GM23338 (cell line): ENCODE measurements at regions not wholly inside any gene's neighbourhood (a gene's known extent, or its start where the extent isn't known, plus 50 kb on each side); places are given as distances from the start of the nearest gene placed in this dataset.

Source experiments
- ATAC-seq: fragments of 200-7000 bp; cut with Tn5 transposase; 3 replicates; pipeline ENCODE4 v1.9.1; 2020
- DNase-seq: peaks from one replicate; pipeline ENCODE4 v3.0.0-alpha.2; 2015; ENCODE audit warnings: low spot score
- H2AFZ ChIP-seq: fragments of 200-600 bp; sonication (generic); 2 replicates; pipeline ENCODE4 v1.8.0; 2016; ENCODE audit warnings: antibody characterized with exemption, mild to moderate bottlenecking, moderate library complexity
- H3F3A ChIP-seq: fragments of 200-600 bp; sonication (generic); replicated peaks from 2 replicates; pipeline ENCODE4 v1.8.0; 2017; ENCODE audit warnings: antibody characterized with exemption, mixed run types, low read depth
- H3K27ac ChIP-seq: fragments of 200-600 bp; sonication (generic); 2 replicates; pipeline ENCODE4 v1.6.1; 2016; ENCODE audit warnings: low read depth
- H3K27me3 ChIP-seq: fragments of 200-600 bp; sonication (generic); 2 replicates; pipeline ENCODE4 v1.8.0; 2016; ENCODE audit warnings: mild to moderate bottlenecking, mixed run types, moderate library complexity; ENCODE audit not compliant: insufficient read depth
- H3K36me3 ChIP-seq: fragments of 200-600 bp; sonication (generic); 2 replicates; pipeline ENCODE4 v1.8.0; 2016; ENCODE audit warnings: mild to moderate bottlenecking; ENCODE audit not compliant: insufficient read depth
- H3K4me1 ChIP-seq: fragments of 200-600 bp; sonication (generic); 2 replicates; pipeline ENCODE4 v1.8.0; 2016; ENCODE audit warnings: mild to moderate bottlenecking, moderate library complexity; ENCODE audit not compliant: insufficient read depth
- H3K4me2 ChIP-seq: fragments of 200-600 bp; sonication (generic); 2 replicates; pipeline ENCODE4 v1.7.1; 2017; ENCODE audit warnings: mixed run types
- H3K4me3 ChIP-seq: fragments of 200-600 bp; sonication (generic); 2 replicates; pipeline ENCODE4 v1.6.1; 2016; ENCODE audit warnings: mixed run types
- H3K79me2 ChIP-seq: fragments of 200-600 bp; sonication (generic); replicated peaks from 2 replicates; pipeline ENCODE4 v1.8.0; 2017; ENCODE audit warnings: mild to moderate bottlenecking; ENCODE audit not compliant: insufficient read depth
- H3K9me2 ChIP-seq: fragments of 200-600 bp; sonication (generic); 2 replicates; pipeline ENCODE4 v1.8.0; 2017; ENCODE audit not compliant: insufficient read depth
- H4K20me1 ChIP-seq: fragments of 200-600 bp; sonication (generic); replicated peaks from 2 replicates; pipeline ENCODE4 v1.8.0; 2017; ENCODE audit warnings: mild to moderate bottlenecking; ENCODE audit not compliant: insufficient read depth
- H3K27ac Mint-ChIP-seq: 2 replicates; pipeline ENCODE4 v1.8.0; 2020; ENCODE audit warnings: inconsistent platforms, mild to moderate bottlenecking, moderate library complexity, mixed read lengths
- H3K27me3 Mint-ChIP-seq: 3 replicates; pipeline ENCODE4 v1.8.0; 2022; ENCODE audit warnings: low read depth, mild to moderate bottlenecking, moderate library complexity, mixed read lengths, inconsistent platforms; ENCODE audit not compliant: insufficient read depth, poor library complexity
- H3K36me3 Mint-ChIP-seq: 3 replicates; pipeline ENCODE4 v1.8.0; 2021; ENCODE audit warnings: low read depth, mild to moderate bottlenecking, inconsistent platforms, moderate library complexity, mixed read lengths
- H3K4me1 Mint-ChIP-seq: 3 replicates; pipeline ENCODE4 v1.8.0; 2020; ENCODE audit warnings: mild to moderate bottlenecking, inconsistent platforms, mixed read lengths
- H3K4me3 Mint-ChIP-seq: 3 replicates; pipeline ENCODE4 v1.8.0; 2021; ENCODE audit warnings: moderate library complexity, mild to moderate bottlenecking, inconsistent platforms, mixed read lengths
- H3K9me3 Mint-ChIP-seq: 3 replicates; pipeline ENCODE4 v1.8.0; 2020; ENCODE audit warnings: moderate library complexity, mild to moderate bottlenecking, inconsistent platforms, mixed read lengths
- EZH2 ChIP-seq: fragments of 200-600 bp; sonication (generic); IDR thresholded peaks from one replicate; pipeline ENCODE4 v1.8.0; 2017; ENCODE audit warnings: antibody characterized with exemption, mild to moderate bottlenecking, low read depth; ENCODE audit not compliant: unreplicated experiment
- EZH2phosphoT487 ChIP-seq: fragments of 200-600 bp; sonication (generic); IDR thresholded peaks from one replicate; pipeline ENCODE4 v1.8.1; 2018; ENCODE audit warnings: antibody characterized with exemption; ENCODE audit not compliant: unreplicated experiment
- NANOG ChIP-seq: IDR thresholded peaks from 2 replicates; pipeline ENCODE4 v1.6.1; 2016; ENCODE audit warnings: antibody characterized with exemption, borderline replicate concordance
- POLR2AphosphoS5 ChIP-seq: IDR thresholded peaks from 2 replicates; pipeline ENCODE4 v1.6.1; 2016; ENCODE audit warnings: antibody characterized with exemption, low read depth
- STAT1 ChIP-seq: IDR thresholded peaks from one replicate; pipeline ENCODE4 v1.6.1; 2016; ENCODE audit warnings: antibody characterized with exemption; ENCODE audit not compliant: unreplicated experiment
- ZNF331 ChIP-seq: fragments of 250-450 bp; sonication (Bioruptor Pico); IDR thresholded peaks from 2 replicates; pipeline ENCODE4 v1.5.0; 2020; ENCODE audit warnings: low read depth, mild to moderate bottlenecking, moderate library complexity
- TF ChIP-seq, protein P1 (sequence below): IDR thresholded peaks from 2 replicates; pipeline ENCODE4 v1.6.1; 2016; ENCODE audit warnings: antibody characterized with exemption
- TF ChIP-seq, protein P2 (sequence below): IDR thresholded peaks from one replicate; pipeline ENCODE4 v1.6.1; 2018; ENCODE audit warnings: antibody characterized with exemption; ENCODE audit not compliant: unreplicated experiment

DNA sequence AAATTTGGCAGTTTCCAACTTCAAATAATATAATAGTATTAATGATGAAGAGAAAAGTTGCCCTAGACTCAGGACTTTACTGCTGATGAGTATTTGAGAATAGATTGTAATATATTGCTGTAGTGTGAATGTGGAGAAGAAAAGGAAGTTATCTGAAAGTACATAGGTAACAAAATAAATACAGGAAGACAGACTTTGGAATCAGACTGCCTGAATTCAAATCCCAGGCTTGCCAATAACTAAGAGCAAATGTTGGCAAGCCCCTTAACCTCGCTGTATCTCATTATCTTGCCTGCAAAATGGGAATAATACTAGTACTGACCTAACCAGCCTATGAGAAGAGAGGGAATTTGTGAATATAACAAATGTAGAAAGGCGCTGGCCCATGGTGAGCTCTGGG is 765.2 kb upstream of the ID2 start (continued):
- TF ChIP-seq, protein P1, sequence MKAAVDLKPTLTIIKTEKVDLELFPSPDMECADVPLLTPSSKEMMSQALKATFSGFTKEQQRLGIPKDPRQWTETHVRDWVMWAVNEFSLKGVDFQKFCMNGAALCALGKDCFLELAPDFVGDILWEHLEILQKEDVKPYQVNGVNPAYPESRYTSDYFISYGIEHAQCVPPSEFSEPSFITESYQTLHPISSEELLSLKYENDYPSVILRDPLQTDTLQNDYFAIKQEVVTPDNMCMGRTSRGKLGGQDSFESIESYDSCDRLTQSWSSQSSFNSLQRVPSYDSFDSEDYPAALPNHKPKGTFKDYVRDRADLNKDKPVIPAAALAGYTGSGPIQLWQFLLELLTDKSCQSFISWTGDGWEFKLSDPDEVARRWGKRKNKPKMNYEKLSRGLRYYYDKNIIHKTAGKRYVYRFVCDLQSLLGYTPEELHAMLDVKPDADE = no peak
- no peak for TF ChIP-seq EZH2
- TF ChIP-seq, protein P2, sequence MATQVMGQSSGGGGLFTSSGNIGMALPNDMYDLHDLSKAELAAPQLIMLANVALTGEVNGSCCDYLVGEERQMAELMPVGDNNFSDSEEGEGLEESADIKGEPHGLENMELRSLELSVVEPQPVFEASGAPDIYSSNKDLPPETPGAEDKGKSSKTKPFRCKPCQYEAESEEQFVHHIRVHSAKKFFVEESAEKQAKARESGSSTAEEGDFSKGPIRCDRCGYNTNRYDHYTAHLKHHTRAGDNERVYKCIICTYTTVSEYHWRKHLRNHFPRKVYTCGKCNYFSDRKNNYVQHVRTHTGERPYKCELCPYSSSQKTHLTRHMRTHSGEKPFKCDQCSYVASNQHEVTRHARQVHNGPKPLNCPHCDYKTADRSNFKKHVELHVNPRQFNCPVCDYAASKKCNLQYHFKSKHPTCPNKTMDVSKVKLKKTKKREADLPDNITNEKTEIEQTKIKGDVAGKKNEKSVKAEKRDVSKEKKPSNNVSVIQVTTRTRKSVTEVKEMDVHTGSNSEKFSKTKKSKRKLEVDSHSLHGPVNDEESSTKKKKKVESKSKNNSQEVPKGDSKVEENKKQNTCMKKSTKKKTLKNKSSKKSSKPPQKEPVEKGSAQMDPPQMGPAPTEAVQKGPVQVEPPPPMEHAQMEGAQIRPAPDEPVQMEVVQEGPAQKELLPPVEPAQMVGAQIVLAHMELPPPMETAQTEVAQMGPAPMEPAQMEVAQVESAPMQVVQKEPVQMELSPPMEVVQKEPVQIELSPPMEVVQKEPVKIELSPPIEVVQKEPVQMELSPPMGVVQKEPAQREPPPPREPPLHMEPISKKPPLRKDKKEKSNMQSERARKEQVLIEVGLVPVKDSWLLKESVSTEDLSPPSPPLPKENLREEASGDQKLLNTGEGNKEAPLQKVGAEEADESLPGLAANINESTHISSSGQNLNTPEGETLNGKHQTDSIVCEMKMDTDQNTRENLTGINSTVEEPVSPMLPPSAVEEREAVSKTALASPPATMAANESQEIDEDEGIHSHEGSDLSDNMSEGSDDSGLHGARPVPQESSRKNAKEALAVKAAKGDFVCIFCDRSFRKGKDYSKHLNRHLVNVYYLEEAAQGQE = no peak
- no peak for TF ChIP-seq POLR2AphosphoS5
- TF ChIP-seq EZH2phosphoT487 = no peak
- TF ChIP-seq ZNF331 (CRISPR knock-in tag) = no peak
- no peak for TF ChIP-seq NANOG
- TF ChIP-seq STAT1 = no peak

DNA sequence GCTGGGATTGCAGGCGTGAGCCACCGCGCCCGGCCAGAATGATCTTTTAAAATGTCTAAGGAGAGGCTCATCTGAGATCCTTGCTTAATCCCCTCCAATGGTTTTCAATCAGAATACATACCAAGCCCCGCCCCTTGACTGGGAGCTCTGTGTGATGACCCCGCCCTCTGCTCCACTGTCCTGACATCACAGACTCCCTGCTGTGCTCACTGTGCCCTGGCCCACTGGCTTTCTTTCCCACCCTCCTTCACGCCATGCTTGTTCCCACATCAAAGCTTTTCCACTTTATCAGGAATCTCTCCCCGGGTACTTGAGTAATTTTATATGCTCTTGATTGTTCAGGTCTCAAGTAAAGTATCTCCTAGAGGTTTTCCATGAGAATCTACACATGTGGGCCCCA is 762.3 kb upstream of the ID2 start:
- Mint-ChIP-seq H3K36me3 (peaks cover 3% of the 10 kb centered on the region; the same call in 2 of the 3 replicates), H3K27ac (no peak overlapping the region), H3K27me3 (peaks cover 2% of the 10 kb centered on the region), H3K4me1 (peaks cover 9% of the 10 kb centered on the region; the same call in 2 of the 3 replicates), H3K9me3 (peaks cover 7% of the 10 kb centered on the region; the same call in 1 of the 3 replicates), H3K4me3 (no peak overlapping the region)
- peak; percentile 14 for DNase-seq
- H3K27ac ChIP-seq = no peak overlapping the region
- no peaks in the 10 kb centered on the region for H3K79me2 ChIP-seq
- no peak overlapping the region for H3K4me2 ChIP-seq
- H3K27me3 ChIP-seq = no peaks in the 10 kb centered on the region
- peaks cover 10% of the 10 kb centered on the region for H3K9me2 ChIP-seq
- no peaks in the 10 kb centered on the region for H3F3A ChIP-seq
- no peak overlapping the region for H3K4me3 ChIP-seq
- no peak overlapping the region for H2AFZ ChIP-seq
- ATAC-seq = no peak
- peaks cover 13% of the 10 kb centered on the region for H3K4me1 ChIP-seq
- H4K20me1 ChIP-seq = no peaks in the 10 kb centered on the region
- no peak for TF ChIP-seq POLR2AphosphoS5
- no peak for TF ChIP-seq NANOG
- no peak for TF ChIP-seq ZNF331 (CRISPR knock-in tag)
- H3K36me3 ChIP-seq = no peaks in the 10 kb centered on the region
